GM19395 (cell line): ENCODE measurements at regions not wholly inside any gene's neighbourhood (a gene's known extent, or its start where the extent isn't known, plus 50 kb on each side); places are given as distances from the start of the nearest gene placed in this dataset.

Source experiments
- ATAC-seq: cut with Tn5 transposase; IDR thresholded peaks from one replicate; pipeline ENCODE4 v1.9.1; 2021; ENCODE audit warnings: mild to moderate bottlenecking, moderate library complexity; ENCODE audit not compliant: unreplicated experiment

DNA sequence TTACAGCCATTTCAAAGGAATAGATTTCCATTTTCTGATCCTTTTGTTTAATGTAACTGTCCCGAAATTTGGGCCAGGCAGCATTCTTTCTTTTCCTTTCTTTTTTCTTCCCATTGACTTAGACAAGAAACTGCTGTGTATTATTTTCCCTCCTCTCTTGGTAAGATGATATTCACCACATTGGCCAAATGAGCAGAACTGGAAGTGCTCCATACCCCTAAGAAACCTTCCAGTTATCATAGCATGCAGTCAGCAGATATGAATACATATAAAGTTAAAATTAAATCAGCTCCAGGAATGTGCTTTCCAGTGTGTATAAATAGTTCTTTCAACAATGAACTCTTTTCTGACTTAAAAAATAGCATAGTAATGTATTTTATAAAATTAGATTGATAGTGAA lies 168.5 kb upstream of the GAS1 start:
- no peak for ATAC-seq

GRCh38 chr9:87116492-87116891 lies 169.2 kb upstream of the GAS1 start:
- no peak for ATAC-seq

GRCh38 chr9:87118594-87118993 lies 171.3 kb upstream of the GAS1 start:
- ATAC-seq: no peak

DNA sequence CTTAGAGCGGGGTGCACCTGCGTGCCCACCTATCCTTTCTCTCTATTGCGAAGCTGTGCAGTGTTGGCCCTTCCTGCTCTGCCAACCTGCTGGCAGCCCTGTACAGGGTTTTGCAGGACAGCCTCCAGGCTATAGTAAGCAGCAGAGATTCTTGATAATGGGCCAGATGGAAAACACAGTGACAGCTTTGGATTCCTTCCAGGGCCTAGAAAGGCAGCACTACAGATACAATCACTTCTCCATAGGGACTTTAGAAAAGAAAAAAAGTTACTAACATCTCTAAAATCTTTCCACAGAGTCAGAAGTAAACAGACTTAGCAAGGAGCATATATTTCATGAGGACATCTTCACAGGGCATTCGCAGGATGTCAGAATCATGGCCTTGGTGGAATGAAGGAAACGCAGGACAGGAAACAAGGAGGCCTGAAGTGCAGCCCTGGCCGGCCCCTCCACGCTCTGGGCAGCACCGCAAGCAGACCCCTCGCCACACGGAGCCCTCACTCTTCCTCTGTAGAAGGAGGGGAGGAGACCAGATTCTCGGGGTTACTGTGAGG lies 172.1 kb upstream of the GAS1 start:
- no peak for ATAC-seq

DNA sequence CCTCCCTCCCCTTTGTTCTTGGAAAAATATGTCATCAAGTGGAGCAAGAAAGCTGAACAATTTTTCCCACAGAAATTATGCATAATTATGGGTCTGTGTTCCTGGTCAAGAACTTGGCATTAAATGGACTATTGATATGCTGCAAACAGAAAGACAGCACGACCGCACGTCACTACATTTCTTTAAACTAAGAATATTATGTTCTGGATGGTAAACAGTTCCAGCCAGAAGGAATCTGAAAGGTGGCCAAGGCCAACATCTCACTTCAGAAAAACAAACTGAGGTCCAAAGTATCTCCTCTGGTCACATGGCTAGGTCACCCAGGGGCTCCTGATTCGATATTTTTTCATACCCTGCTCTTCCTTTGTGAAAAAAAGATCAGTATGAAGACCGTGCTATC lies 173.3 kb upstream of the GAS1 start:
- no peak for ATAC-seq

DNA sequence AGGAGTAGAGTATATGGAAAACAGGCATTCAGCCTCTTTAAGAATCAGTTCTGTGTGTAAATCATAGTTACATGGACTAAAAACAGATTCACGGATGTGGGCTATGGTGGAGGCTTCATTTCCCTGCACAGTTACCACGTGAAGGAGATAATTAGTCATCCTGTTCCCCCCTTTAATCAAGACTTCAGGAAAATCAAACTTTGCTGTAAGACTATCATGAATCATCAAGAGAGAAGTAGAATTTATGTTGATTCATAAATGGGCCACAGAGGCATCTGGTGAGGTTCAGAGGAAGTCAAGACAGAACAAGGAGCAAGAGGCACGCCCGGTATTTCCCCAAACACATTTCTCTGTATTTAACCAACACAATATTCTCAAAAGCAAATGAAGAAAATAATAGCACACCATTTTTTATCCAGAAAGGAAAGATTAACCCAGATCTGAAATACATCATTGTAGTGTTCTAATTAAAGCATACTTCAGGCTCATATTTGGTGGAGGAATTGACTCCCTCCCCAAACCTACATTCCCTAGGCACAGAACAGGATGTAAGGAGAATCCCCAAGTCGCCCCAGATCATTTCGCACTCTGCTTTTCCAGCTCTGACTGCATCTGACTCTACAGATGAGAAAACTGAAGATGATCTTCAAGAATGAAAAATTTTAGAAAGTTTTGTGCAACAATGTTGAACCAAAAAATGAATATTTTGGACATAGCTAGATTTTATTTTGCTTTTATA lies 175.8 kb upstream of the GAS1 start:
- no peak for ATAC-seq

- ATAC-seq: no peak
These were observed 176.5 kb upstream of the GAS1 start for GRCh38 chr9:87123830-87124229.

GRCh38 chr9:87125819-87126218 lies 178.5 kb upstream of the GAS1 start:
- ATAC-seq: no peak

- no peak for ATAC-seq
These were observed 180.2 kb upstream of the GAS1 start for GRCh38 chr9:87127543-87127942.

DNA sequence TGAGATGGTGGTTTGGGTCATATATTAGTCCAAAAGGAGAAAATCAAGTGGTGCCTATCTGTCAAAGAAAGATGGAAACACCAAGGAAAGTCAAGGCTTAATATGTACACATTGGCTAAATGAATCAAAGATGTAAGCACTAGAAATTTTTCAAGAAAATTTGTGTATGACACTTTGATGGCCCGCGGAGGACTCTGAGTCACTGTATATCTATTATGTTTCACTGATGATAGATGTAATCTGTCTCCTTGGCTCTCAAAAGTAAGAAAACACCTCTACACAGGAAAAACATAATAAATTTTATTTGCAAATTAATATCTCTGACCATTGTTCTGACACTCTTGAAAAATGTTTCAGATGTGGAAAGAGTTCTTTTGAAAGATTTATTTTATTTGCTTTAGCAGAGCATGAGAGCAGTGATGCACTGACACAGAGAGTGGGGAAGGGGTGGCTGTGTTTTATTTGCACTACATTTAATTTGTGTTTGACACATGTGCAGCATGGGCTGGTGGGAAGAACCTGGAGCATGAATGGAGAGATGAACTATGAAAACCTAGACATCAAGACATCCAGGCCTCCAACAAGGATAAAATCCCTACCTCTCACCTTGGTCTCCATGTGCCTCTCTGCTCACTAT lies 180.8 kb upstream of the GAS1 start:
- no peak for ATAC-seq

DNA sequence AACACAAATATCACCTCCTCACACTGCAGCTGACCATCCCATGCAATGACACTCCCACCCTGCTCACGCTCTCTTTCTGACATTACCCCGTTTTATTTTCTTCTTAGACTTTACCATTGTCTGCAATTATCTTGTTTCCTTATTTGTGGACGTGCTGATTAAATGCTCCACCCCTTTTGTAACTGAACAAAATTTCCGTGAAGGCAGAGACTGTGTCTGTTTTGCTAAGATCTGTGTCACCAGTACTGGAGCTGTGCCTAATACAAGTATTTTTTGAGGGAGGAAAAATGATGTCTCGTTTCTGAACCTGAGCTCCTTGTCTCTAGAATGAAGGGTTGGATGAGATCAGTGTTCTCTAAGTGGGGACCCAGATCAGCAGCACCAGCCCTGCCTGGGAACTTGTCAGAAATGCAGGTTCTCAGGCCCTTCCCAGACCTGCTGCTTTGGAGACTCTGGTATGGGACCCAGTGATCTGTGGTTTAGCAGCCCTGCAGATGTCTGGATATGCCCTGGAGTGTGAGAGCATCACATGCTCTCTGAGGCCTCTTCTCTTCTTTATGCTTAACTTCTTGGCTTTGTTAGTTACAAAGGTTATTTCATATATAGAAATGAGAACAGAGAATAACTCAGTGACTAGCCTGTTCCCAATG lies 181.7 kb upstream of the GAS1 start:
- ATAC-seq: no peak

DNA sequence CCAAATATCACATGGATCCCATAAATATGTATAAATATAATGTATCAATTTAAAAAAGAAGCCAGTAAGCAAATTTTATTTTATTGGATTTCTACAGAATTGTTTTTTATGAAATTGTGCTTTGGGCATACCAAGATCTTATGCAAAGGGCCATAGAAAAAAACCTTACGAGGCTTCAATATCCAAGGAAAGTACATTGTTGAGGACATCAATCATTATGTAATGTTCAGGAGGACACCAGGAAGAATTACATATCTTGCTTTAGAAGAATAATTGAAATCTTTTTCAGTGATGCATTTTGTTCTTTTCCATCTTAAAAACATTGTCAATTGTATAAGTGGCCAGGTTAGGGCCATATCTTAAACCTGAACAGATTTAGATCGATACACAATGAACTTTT lies 187.8 kb upstream of the GAS1 start:
- ATAC-seq: no peak

GRCh38 chr9:87137718-87138117 lies 190.4 kb upstream of the GAS1 start:
- ATAC-seq: no peak

- ATAC-seq: no peak
These were observed 191.1 kb upstream of the GAS1 start for GRCh38 chr9:87138128-87139040.

DNA sequence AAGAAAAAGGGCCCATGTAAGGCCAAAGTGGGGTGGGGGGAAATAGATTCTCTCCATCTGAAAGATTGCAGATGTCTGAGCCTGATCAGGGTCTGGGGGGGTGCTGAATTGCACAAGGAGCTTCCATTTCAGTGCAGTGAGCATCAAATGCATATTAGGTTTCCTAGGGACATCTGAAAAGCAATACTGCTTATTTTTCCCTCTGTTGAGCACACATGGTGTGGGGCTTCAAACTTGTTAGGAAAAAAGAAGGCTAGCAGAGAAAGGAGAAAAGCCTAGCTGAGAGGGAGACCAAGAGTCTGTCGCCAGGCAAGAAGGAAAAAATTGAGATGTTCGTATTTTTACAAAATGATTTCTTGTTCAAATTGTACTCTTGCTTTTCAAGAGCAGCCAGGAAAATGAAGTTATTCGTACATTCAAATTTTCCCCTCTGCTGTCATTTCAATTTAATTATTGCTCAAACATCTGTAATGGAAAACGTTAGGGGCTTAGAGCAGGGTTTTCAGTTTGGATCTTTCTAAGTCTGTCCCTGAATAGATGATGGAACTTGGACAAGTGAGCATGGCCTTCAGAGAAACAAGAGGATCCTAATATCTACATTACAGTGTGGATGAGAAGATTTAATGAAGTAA lies 191.9 kb upstream of the GAS1 start:
- no peak for ATAC-seq

DNA sequence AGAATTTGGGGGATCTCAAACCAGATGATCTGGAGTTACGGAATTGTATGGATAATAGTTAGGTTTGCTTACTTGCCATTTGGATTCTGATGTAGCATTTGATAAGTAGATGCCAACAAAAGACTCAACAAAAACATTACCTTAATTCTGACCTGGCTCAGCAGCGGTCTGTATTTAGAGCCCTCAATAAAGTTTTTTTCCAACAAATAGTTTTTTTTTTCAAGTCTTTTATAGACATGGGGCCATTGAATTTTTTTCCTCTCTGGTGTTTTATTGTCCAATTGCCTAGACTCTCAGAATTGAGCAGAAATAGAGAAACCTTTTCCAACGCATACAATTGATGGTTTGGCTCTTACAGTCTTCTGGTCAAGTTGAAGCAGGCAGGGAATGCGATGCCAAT lies 192.8 kb upstream of the GAS1 start:
- no peak for ATAC-seq

DNA sequence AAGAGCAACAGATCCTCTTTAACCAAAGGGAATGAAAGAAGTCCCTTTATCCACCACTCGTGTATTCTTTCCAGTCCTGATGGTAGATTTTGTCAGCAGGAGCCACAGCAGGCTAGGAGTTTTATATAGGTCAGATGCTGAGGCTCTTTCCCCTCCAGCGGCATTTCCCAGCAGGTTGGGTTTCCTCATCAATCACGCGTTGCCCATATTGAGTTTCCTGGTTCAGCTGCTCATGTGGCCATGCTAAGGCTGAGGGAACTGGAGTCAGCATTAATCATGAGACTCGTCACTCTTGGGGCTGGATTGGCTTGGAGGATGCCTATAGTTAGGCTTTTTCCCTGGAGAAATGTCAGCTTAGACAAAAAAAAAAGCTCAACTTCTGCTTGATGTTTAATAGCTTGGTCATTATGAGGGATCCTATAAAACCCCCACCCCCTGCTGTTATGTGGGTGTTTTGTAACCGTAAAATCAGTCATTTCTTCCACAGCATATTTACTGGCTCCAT lies 193.4 kb upstream of the GAS1 start:
- ATAC-seq: no peak

DNA sequence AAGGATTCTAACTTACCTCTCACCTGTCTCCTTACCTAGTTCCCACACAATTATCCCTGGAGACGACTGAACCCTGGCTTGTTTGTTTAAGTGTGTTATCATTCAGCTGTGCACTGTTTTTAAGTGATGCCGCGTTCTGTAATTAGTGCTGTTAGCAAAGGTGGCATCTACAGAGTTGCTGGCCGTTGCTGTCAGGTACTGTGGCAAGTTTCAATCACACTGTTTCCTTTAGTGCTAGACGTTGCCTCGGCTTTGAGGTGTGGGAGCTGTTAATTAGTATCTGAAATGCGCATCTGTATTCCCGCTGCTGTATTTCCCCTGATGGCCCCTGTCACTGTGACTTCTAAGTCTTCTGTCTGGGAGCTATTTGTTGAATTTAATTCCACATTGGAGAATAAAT lies 193.8 kb upstream of the GAS1 start:
- no peak for ATAC-seq

DNA sequence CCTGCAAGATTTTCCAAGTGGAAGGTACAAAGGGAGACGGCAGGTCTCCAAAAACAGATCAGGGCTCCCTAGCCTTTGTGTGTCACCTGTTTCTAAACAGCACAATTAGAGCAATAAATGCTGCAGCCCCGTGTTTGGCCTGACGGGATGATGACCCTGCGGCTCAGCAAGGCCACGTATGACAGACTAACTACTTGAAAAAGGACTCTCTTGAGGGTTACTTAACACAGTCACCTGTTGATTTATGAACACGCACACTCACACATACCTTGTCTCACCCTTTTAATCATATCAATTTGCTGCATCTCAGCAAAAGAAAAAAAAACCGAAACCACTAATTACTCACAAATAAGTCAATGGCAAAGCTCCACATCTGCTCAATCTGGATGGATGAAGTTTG lies 199.6 kb upstream of the GAS1 start:
- ATAC-seq: no peak

- ATAC-seq: no peak
These were observed 200.5 kb upstream of the GAS1 start for GRCh38 chr9:87147839-87148238.
